Activated CD4-positive, alpha-beta T cell treated with anti-CD3 and anti-CD28 coated beads, Interleukin-10, Interleukin-2, amounts not matched to agents 100 ng/mL and 50 ng/mL, durations not matched to agents 16 hours and 8 hours (primary cell): ENCODE measurements at regions not wholly inside any gene's neighbourhood (a gene's known extent, or its start where the extent isn't known, plus 50 kb on each side); places are given as distances from the start of the nearest gene placed in this dataset.
"Not testable (repeated sequence)": the region's sequence is repeated elsewhere in the genome, so short reads cannot be mapped to it uniquely, and the experiment has no call there.

ENCODE experiments used
- DNase-seq: peaks from one replicate; pipeline ENCODE4 v3.0.0-alpha.2; 2020

- no peak for DNase-seq
These were observed 144.2 kb upstream of the RAPGEF2 start for GRCh38 chr4:158958489-158959270.

DNA sequence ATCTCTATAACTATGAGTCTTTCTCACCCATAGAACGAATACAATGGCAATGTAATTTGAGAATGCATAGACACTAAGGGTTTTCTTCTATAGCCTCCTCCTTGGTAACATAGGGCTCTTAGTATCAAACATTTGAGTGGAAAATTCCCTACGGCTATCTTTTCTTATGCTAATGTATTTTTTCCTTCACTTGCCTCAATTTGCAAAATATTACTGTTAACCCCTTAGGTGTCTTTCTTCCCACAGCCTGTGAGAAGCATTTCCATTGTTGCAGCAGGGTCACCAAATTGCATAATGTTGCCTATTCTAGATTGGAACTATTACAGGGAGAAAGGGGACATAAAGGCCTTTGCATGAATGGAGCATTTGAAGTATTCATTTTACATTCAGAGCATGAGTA, 140.5 kb upstream of the RAPGEF2 start:
- no peak for DNase-seq

- DNase-seq = not testable (repeated sequence)
These were observed 139.6 kb upstream of the RAPGEF2 start for GRCh38 chr4:158963282-158963681.

GRCh38 chr4:158964114-158964727, 138.7 kb upstream of the RAPGEF2 start:
- DNase-seq = no peak

GRCh38 chr4:158964728-158965124, 138.2 kb upstream of the RAPGEF2 start:
- no peak for DNase-seq

GRCh38 chr4:158965226-158965625, 137.7 kb upstream of the RAPGEF2 start:
- DNase-seq = no peak

- DNase-seq = no peak
These were observed 136.8 kb upstream of the RAPGEF2 start for GRCh38 chr4:158966091-158966490.

DNA sequence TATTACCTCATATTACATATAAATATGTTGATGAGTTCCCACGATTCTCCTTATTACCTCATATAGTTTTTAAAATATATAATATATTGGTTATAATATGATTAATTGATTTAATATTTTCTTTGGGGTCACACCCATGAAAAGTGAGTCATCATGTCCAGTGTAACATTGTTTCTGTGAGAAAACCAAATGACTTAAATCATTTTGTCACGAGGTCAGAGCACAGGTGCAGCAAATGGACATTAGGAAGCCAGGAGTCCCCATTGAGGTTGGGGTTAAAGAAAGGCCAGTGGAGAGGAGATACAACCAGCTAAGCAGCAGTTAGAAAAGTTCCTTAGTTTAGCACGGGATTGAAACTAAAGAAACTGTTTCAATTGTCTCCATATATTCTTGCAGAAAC, 133.9 kb upstream of the RAPGEF2 start:
- DNase-seq = no peak

GRCh38 chr4:158970812-158971211, 132.1 kb upstream of the RAPGEF2 start:
- no peak for DNase-seq

DNA sequence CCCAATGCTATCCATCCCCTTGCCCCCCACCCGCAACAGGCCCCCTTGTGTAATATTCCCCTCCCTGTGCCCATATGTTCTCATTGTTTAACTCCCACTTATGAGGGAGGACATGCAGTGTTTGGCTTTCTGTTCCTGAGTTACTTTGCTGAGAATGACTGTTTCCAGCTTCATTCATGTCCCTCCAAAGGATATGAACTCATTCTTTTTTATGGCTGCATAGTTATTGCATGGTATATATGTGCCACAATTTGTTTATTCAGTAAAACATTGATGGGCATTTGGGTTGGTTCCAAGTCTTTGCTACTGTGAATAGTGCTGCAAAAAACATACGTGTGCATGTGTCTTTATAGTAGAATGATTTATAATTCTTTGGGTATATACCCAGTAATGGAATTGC, 128.4 kb upstream of the RAPGEF2 start:
- DNase-seq = not testable (repeated sequence)

DNA sequence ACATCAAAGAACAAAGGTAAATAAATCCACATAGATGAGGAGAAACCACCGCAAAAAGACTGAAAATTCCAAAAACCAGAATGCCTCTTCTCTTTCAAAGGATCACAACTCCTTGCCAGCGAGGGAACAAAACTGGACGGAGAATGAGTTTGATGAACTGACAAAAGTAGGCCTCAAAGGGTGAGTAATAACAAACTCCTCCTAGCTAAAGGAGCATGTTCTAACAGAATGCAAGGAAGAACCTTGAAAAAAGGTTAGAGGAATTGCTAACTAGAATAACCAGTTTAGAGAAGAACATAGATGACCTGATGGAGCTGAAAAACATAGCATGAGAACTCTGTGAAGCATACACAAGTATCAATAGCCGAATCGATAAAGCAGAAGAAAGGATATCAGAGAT, 122.2 kb upstream of the RAPGEF2 start:
- not testable (repeated sequence) for DNase-seq

- DNase-seq = no peak
These were observed 111.2 kb upstream of the RAPGEF2 start for GRCh38 chr4:158991534-158992155.

GRCh38 chr4:158993891-158994290, 109.0 kb upstream of the RAPGEF2 start:
- DNase-seq = no peak

DNA sequence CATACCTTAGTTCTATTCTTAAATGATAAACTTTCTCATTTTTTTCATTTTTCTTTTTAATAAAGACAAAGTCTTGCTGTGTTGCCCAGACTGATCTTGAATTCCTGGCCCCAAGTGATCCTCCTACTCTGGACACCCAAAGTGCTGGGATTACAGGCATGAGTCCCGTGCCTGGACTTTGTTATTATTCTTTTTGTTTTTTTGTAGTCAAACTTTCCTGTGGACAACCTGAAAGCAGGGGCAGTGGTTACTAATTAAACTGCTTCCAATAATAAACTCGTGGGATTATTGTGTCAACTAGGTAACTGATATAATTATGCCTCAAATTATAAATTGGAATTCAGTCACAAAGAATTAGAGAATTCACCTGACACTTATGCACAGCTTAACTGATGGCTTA, 107.8 kb upstream of the RAPGEF2 start:
- DNase-seq = no peak

DNA sequence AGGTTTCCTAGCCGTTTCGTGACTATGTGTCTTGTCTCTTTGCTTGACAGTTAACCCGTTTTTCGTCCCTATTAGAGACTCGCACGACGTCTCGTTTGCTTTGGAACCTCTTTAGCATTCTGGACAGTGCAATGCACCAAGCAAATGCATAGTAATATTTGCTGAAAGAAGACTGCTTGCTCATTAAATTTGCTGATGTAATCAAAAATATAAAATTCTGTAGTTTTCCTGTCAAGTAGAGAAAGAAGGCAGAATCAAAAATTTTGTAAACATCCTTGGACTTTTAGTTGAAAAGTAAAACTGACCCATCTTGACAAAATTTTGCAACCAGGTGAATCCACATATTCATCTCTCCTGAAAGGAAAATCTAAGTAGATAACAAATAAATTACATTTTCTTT, 106.9 kb upstream of the RAPGEF2 start:
- no peak for DNase-seq

DNA sequence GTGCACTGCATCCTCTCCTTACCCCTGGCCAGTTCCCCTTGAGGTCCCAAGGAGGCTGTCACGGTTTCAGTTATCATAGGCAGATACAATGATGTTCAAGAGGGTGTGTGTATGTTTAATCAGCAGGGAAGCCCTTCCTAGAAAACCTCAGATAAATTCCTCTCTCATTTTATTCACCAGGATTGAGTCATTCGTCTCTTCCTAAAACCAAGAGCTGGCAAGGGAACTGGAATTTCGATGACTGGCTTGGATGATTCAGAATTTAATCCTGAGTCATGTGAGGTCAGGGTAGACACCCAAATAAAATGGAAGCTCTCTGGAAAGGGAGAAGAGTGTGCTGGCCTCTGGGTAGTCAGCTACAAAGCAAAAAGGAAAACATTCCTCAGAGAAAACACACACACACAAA, 106.2 kb upstream of the RAPGEF2 start:
- DNase-seq = no peak

- DNase-seq = no peak
These were observed 105.1 kb upstream of the RAPGEF2 start for GRCh38 chr4:158997660-158998349.

DNA sequence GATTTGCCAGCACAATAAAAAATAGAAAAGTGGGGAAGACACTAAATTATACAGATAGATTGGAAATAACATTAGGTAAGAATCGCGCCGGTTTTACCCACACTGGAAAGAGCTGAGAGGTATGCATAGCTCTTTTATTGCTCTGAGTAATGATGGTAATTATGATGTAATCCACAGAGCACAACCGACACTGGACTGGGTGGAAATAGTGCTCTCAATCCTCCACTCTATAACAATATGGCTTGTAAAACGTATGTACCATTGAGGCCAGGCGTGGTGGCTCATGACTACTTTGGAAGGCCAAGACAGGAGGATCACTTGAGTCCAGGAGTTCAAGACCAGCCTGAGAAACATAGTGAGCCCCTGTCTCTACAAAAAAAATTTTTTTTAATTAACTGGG, 104.3 kb upstream of the RAPGEF2 start:
- no peak for DNase-seq

DNA sequence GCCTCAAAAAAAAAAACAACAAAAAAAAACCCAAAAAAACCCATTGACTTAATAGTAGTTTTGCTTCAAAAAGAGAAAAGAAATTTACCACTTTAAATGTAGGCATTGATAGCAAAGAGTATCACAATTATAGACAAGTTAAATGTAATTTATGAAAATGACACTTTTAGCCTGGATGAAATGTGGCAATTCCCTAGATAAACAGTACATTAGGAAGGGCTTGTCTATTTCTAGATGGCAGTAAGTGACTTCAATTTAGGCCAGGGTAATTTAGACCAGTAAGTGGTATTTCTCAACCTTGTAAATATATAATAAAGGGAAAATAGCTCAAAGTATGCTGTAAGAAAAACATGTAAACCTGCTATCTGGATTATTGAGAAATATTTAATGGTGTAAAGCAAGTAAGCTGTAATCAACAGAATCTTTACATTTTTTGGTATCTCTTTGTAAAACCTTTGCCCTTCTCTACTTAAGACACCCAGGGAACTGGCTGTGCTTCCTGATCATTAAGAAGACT, 103.7 kb upstream of the RAPGEF2 start:
- no peak for DNase-seq

DNA sequence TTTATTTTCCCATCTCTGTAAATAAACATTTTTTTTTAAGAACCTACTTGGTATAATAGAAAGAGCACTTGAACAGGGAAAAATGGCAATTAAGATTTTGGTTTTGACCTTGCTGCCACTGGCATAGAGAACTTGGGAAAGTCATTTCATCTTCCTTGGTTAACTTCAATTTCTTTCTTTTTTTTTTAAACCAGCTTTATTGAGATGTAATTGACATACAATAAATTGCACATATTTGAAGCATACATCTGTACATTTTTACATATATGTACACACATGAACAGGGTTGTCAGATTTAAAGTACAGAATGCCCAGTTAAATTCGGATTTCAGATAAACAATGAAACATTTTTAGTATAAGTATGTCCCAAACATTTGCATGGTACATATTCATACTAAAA, 103.0 kb upstream of the RAPGEF2 start:
- no peak for DNase-seq

- no peak for DNase-seq
These were observed 99.9 kb upstream of the RAPGEF2 start for GRCh38 chr4:159002950-159003349.

DNA sequence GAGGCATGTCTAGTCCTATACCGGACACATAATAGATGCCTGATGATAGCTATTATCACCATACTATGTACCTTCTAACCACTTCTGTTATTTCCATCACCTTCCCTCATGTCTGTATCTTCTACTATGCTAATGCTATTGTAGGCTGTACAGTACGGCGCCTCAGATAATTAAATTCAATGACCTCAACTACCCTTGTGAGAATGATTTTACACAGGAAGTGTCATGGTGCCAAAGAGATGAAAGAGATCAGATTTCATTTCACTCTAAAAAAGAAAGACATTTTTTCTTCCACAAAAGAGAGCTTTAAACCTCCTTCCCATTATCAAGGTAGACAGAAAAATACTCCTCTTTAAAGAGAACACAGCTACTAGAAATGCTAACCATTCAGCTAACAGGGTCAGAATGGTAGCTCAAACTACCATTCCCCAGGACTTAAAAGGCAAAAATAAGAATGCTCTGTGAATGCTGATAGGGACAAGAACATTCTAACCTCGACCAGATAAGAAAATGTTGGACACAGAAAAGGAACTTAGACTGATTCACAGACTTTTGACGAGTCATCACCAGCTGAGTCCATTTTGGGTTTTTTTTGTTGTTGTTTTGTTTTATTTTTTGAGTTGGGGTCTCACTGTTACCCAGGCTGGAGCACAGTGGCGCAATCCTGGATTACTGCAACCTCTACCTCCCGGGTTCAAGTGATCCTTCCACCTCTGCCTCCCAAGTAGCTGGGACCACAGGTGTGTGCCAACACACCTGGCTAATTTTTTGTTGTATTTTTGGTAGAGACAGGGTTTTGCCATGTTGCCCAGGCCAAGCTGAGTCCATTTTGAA, 99.2 kb upstream of the RAPGEF2 start:
- DNase-seq = no peak

- no peak for DNase-seq
These were observed 96.7 kb upstream of the RAPGEF2 start for GRCh38 chr4:159006202-159006601.
